T-cell (primary cell): ENCODE measurements at regions not wholly inside any gene's neighbourhood (a gene's known extent, or its start where the extent isn't known, plus 50 kb on each side); places are given as distances from the start of the nearest gene placed in this dataset.

Source experiments
- ATAC-seq, 4 experiments: fragments of 200-7000 bp in 3 of 4; fragments of 150-1000 bp in 1 of 4; cut with Tn5 transposase; replicated peaks in 1 of 4; 1 replicate in 3 of 4; 2 replicates in 1 of 4; pipeline ENCODE4 v1.10.0; 2021; ENCODE audit warnings: moderate library complexity in 3 of 4, mild to moderate bottlenecking in 2 of 4, moderate number of reproducible peaks in 1 of 4
- CTCF ChIA-PET, 2 donors: fragments of 300-600 bp; sonication (Branson Sonifier 250); formaldehyde crosslinking; loops; one replicate each; lab custom pipeline; 2022; ENCODE audit warnings: antibody characterized with exemption in 2 of 2; lab: Charles Lee
- POLR2A ChIA-PET, 2 donors: fragments of 300-600 bp; sonication (Branson Sonifier 250); formaldehyde crosslinking; loops; one replicate each; lab custom pipeline; 2022; ENCODE audit warnings: antibody characterized with exemption in 2 of 2; lab: Charles Lee
- DNase-seq, 35 experiments: peaks; one replicate each; pipeline versions ENCODE4 v3.0.0 to v3.0.0-alpha.2; 2013 to 2023
- H3K27ac ChIP-seq: one replicate; pipeline ENCODE4 v1.5.1; 2013; ENCODE audit warnings: low read length
- H3K27me3 ChIP-seq, 2 experiments: replicated peaks in 1 of 2; 1 replicate in 1 of 2; 2 replicates in 1 of 2; pipeline versions ENCODE4 v1.6.1 to v1.7.0; 2013; ENCODE audit warnings: low read length in 1 of 2, mixed read lengths in 1 of 2; ENCODE audit not compliant: control insufficient read depth in 2 of 2, insufficient read depth in 2 of 2; ENCODE audit errors: extremely low read depth in 1 of 2
- H3K36me3 ChIP-seq, 2 donors: 1 replicate in 1 of 2; 2 replicates in 1 of 2; pipeline versions ENCODE4 v1.6.1 to v1.7.0; 2013; ENCODE audit warnings: low read length in 1 of 2; ENCODE audit not compliant: control insufficient read depth in 2 of 2, insufficient read depth in 1 of 2; ENCODE audit errors: extremely low read depth in 1 of 2
- H3K4me1 ChIP-seq, 2 experiments: 1 replicate in 1 of 2; 2 replicates in 1 of 2; pipeline versions ENCODE4 v1.6.1 to v1.7.0; 2013; ENCODE audit warnings: low read length in 2 of 2, mixed read lengths in 1 of 2; ENCODE audit not compliant: insufficient read depth in 2 of 2, control insufficient read depth in 1 of 2; ENCODE audit errors: extremely low read depth in 1 of 2
- H3K4me3 ChIP-seq, 2 donors: 1 replicate in 1 of 2; 2 replicates in 1 of 2; pipeline versions ENCODE4 v1.5.1 to v1.7.0; 2013; ENCODE audit warnings: mild to moderate bottlenecking in 2 of 2, low read length in 1 of 2, moderate library complexity in 1 of 2; ENCODE audit not compliant: control insufficient read depth in 1 of 2; ENCODE audit errors: extremely low read depth in 1 of 2
- H3K9me3 ChIP-seq: 2 replicates; pipeline ENCODE4 v1.7.0; 2013
- H3K27ac Mint-ChIP-seq, 2 donors: one replicate each; pipeline ENCODE4 v1.8.0; 2020 to 2021; ENCODE audit warnings: mild to moderate bottlenecking in 2 of 2, mixed read lengths in 2 of 2
- H3K27me3 Mint-ChIP-seq, 2 donors: one replicate each; pipeline ENCODE4 v1.8.0; 2021 to 2022; ENCODE audit warnings: mixed read lengths in 2 of 2
- H3K36me3 Mint-ChIP-seq: one replicate; pipeline ENCODE4 v1.8.0; 2021; ENCODE audit warnings: mixed read lengths
- H3K4me1 Mint-ChIP-seq, 3 donors: one replicate each; pipeline ENCODE4 v1.8.0; 2020 to 2022; ENCODE audit warnings: mixed read lengths in 3 of 3, mild to moderate bottlenecking in 1 of 3
- H3K4me3 Mint-ChIP-seq, 3 donors: one replicate each; pipeline ENCODE4 v1.8.0; 2020 to 2022; ENCODE audit warnings: mild to moderate bottlenecking in 3 of 3, mixed read lengths in 3 of 3, moderate library complexity in 3 of 3
- H3K9me3 Mint-ChIP-seq, 3 donors: one replicate each; pipeline ENCODE4 v1.8.0; 2020 to 2022; ENCODE audit warnings: mixed read lengths in 3 of 3
- WGBS: methylation state at CpG from one replicate; pipeline ENCODE4 v1.1.5; 2013; ENCODE audit warnings: missing lambda C conversion rate; ENCODE audit not compliant: insufficient coverage; 5-methylcytosine and 5-hydroxymethylcytosine counted together

DNA sequence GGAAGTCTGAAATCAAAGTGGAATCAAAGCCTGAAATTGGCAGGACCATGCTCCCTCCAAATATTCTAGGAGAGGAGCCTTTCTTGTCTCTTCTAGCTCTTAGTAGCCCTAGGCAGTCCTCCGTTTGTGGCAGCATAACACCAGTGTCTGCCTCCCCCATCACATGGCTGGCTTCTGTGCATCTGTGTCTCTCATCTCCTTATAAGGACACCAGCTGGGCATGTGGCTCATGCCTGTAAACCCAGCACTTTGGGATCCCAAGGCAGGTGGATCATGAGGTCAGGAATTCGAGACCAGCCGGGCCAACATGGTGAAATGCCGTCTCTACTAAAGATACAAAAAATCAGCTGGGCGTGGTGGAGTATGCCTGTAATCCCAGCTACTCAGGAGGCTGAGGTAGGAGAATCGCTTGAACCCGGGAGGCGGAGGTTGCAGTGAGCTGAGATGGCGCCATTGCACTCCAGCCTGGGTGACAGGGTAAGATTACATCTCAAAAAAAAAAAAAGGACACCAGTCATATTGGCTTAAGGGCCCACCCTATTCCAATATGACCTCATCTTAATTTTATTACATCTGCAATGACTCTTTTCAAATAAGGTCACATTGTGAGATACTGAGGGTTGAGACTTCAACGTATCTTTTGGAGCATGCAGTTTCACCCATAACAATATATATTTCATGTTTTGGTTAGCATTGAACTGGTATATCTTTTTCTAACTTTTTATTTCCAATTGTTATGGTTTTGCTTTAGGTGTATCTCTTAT is 148.0 kb upstream of the TPM1 start:
- Mint-ChIP-seq H3K36me3 (no peaks in the 10 kb centered on the region), H3K4me1 (no peaks in the 10 kb centered on the region), H3K4me3 (no peak overlapping the region), H3K27me3 (peaks cover 15 to 18% of the 10 kb centered on the region in 2 donors), H3K9me3 (no peaks in the 10 kb centered on the region), H3K27ac (no peak overlapping the region)
- Histone ChIP-seq H3K36me3 (no peaks in the 10 kb centered on the region), H3K4me1 (no peaks in the 10 kb centered on the region), H3K9me3 (no peaks in the 10 kb centered on the region), H3K27ac (no peak overlapping the region), H3K27me3 (peaks cover 0 to 18% of the 10 kb centered on the region in 2 experiments), H3K4me3 (no peak overlapping the region)
- 86% methylated on average over 3 of the region's 10 CpGs for WGBS
- DNase-seq, result no peak
- ChIA-PET POLR2A (no interaction called here), CTCF (no interaction called here)
- ATAC-seq, result no peak

DNA sequence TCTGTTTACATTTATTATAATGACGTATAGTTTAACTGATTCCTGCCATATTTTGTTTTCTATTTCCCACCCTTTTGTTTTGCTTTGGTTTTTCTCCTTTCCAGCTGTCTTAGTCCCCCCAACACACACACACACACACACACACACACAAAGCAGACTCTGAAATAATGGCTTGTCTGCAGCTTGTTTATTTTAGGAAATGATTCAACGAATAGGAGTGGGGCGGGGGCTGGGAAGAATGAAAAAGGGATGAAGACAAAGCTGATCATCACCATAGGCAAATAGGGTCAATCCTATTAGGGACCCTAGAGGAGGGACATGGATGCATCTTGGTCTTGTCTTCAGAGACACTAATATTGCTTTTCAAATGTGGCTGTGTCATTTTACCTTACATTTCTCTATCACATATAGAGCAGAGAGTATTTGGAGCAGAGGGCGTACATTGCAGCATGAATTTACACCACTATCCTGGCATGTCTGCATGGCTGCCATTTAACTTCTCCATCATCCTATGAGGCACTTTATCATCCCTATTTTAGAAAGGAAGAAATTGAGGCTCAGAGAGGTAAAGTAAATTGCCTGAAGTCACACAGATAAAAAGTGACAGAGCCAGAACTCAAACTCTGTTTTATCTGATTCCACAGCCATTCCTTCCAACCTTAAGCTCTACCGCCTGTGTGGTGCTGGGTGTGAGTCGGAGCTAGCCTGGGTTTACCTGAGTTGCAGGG is 147.2 kb upstream of the TPM1 start:
- no peaks in the 10 kb centered on the region for H3K36me3 Mint-ChIP-seq
- Histone ChIP-seq H3K27me3 (peaks cover 0 to 18% of the 10 kb centered on the region in 2 experiments), H3K27ac (no peak overlapping the region), H3K4me1 (no peaks in the 10 kb centered on the region), H3K9me3 (no peaks in the 10 kb centered on the region), H3K36me3 (no peaks in the 10 kb centered on the region), H3K4me3 (no peak overlapping the region)
- no peak overlapping the region for H3K27ac Mint-ChIP-seq
- DNase-seq (no peak), ATAC-seq (no peak)
- H3K4me3 Mint-ChIP-seq, result no peak overlapping the region
- no peaks in the 10 kb centered on the region for H3K9me3 Mint-ChIP-seq
- H3K27me3 Mint-ChIP-seq, result peaks cover 15 to 16% of the 10 kb centered on the region in 2 donors
- POLR2A ChIA-PET, result no interaction called here
- CTCF ChIA-PET, result interaction anchor here in 1 of 2 donors (0.5 kb wide), 1 partner anchor 23 kb away, joined by 10 read pairs; no protein-coding TSS in a partner anchor
- no peaks in the 10 kb centered on the region for H3K4me1 Mint-ChIP-seq
- WGBS, result 100% methylated on average over 2 of the region's 6 CpGs

DNA sequence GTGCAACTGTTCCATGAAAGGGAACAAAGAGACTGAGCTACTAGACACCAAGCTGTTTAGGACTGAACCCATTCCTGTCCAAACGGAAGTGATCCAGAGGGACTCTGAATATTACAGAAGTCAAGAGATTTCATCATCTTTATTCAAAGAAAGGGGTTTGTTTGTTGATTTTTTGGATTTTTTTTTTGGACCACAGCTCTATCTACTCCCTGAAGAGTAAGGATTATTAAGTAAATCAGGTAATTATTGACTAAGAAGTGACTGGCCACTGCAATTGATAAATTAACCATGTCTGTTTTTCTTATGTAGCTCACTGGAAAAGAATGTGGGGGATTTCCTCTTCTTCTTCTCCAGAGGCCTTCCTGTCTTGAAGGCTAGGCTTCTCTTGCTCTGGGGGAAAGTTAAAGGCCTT is 146.6 kb upstream of the TPM1 start:
- peaks cover 15 to 18% of the 10 kb centered on the region in 2 donors for H3K27me3 Mint-ChIP-seq

DNA sequence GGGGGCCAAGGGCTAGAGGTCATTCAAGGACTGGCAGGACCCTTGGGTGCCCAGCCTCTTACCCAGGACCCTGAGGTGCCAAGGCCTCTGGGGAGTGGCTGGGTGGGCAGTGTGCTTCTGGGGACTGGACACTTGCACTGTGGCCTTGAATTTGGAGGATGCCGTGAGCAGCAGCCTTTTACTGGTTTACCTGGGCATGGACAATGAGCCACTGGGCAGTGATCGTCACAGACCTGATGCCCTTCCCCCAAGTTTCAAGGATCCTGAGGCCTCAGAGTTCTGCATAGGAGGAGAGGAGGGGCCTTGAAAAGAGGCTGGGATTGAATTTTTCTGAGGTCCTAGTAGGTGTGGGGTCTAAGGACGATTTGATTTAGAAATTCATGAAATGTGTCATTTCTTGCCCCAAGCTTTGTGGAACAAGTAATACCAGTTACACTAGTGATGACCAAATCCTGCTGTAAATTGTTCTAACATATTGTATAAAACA is 146.1 kb upstream of the TPM1 start:
- H3K36me3 ChIP-seq, result no peaks in the 10 kb centered on the region
- DNase-seq, result no peak
- H3K4me1 ChIP-seq, result no peaks in the 10 kb centered on the region
- H3K4me3 Mint-ChIP-seq, result no peak overlapping the region
- ATAC-seq, result no peak
- H3K4me1 Mint-ChIP-seq, result no peaks in the 10 kb centered on the region
- no peak overlapping the region for H3K27ac ChIP-seq
- peaks cover 0 to 16% of the 10 kb centered on the region in 2 experiments for H3K27me3 ChIP-seq
- CTCF ChIA-PET, result no interaction called here
- no peaks in the 10 kb centered on the region for H3K9me3 Mint-ChIP-seq
- 95% methylated on average over 2 of the region's 3 CpGs for WGBS
- H3K27me3 Mint-ChIP-seq, result peaks cover 15 to 18% of the 10 kb centered on the region in 2 donors
- H3K36me3 Mint-ChIP-seq, result no peaks in the 10 kb centered on the region
- POLR2A ChIA-PET, result interaction anchor here in 1 of 2 donors (0.6 kb wide), 1 partner anchor 20 kb away, joined by 3 read pairs; no protein-coding TSS in a partner anchor
- no peaks in the 10 kb centered on the region for H3K9me3 ChIP-seq
- H3K4me3 ChIP-seq, result no peak overlapping the region
- H3K27ac Mint-ChIP-seq, result no peak overlapping the region

More for the DNA sequence above, 146.6 kb upstream of the TPM1 start:
- Histone ChIP-seq H3K36me3 (no peaks in the 10 kb centered on the region), H3K9me3 (no peaks in the 10 kb centered on the region), H3K27me3 (peaks cover 0 to 16% of the 10 kb centered on the region in 2 experiments), H3K27ac (no peak overlapping the region), H3K4me3 (no peak overlapping the region), H3K4me1 (no peaks in the 10 kb centered on the region)
- ATAC-seq, result no peak
- CTCF ChIA-PET, result interaction anchor here in 1 of 2 donors (0.5 kb wide), 1 partner anchor 23 kb away, joined by 10 read pairs; no protein-coding TSS in a partner anchor
- DNase-seq, result no peak
- Mint-ChIP-seq H3K27ac (no peak overlapping the region), H3K4me1 (no peaks in the 10 kb centered on the region), H3K36me3 (no peaks in the 10 kb centered on the region), H3K9me3 (no peaks in the 10 kb centered on the region), H3K4me3 (no peak overlapping the region)
- POLR2A ChIA-PET, result interaction anchor here in 1 of 2 donors (0.6 kb wide), 1 partner anchor 20 kb away, joined by 3 read pairs; no protein-coding TSS in a partner anchor
- no CpG with 5 or more reads among the region's 1 CpG for WGBS

DNA sequence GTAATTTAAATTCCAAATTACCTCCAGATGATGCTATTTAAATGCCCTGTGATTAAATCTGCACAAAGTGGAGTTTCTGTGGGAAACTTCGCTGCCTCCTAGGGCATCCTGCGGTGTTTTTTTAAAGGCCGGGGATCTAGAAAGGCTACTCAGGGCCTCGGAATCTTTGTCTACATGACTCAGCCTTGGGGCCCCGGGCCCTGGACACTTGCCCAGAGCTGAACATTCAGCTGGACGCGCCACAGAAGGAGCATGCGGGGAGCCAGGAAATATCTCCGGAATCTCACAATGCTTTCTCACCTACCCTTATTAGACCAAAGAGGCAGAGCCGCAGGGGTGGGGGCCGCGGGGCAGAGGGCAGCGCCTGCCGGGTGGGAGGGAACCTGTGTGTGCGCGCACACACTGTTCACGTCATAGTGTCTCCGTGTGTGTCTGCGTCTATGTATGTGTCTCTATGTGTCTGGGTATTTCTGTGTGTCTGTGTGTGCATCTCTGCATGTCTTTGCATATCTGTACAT is 145.5 kb upstream of the TPM1 start:
- H3K4me3 Mint-ChIP-seq, result no peak overlapping the region
- POLR2A ChIA-PET, result no interaction called here
- no peaks in the 10 kb centered on the region for H3K4me1 Mint-ChIP-seq
- WGBS, result 94% methylated on average over 13 of the region's 19 CpGs
- CTCF ChIA-PET, result no interaction called here
- Histone ChIP-seq H3K36me3 (no peaks in the 10 kb centered on the region), H3K4me1 (no peaks in the 10 kb centered on the region), H3K27me3 (peaks cover 0 to 16% of the 10 kb centered on the region in 2 experiments), H3K4me3 (no peak overlapping the region), H3K9me3 (no peaks in the 10 kb centered on the region), H3K27ac (no peak overlapping the region)
- H3K9me3 Mint-ChIP-seq, result no peaks in the 10 kb centered on the region
- DNase-seq, result no peak
- no peak overlapping the region for H3K27ac Mint-ChIP-seq
- no peak for ATAC-seq
- H3K27me3 Mint-ChIP-seq, result peaks cover 15 to 18% of the 10 kb centered on the region in 2 donors
- no peaks in the 10 kb centered on the region for H3K36me3 Mint-ChIP-seq

DNA sequence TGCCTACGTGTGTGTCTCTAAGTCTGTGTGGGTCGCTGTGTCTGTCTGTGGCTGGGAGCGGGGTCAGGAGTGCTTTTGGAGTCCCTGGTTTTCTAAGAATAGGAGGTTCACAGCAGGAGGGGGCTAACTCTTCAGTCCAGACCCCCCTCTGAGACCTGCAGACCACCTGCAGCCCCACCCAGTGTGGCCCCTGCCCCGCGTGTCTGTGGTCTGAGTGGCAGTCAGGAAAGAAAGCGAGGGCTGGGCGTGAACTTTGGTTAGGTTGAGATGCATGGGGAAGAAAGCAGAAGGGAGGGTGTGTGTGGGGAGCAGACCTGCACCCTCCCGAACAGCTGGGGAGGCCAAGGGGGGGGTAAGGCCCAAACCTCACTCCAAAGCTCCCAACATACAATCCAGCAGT is 144.9 kb upstream of the TPM1 start:
- peaks cover 0 to 16% of the 10 kb centered on the region in 2 experiments for H3K27me3 ChIP-seq
- no peak overlapping the region for H3K4me3 Mint-ChIP-seq
- ATAC-seq (no peak), DNase-seq (no peak)
- H3K4me1 ChIP-seq, result no peaks in the 10 kb centered on the region
- no peaks in the 10 kb centered on the region for H3K9me3 Mint-ChIP-seq
- ChIA-PET POLR2A (no interaction called here), CTCF (no interaction called here)
- no peak overlapping the region for H3K4me3 ChIP-seq
- no peaks in the 10 kb centered on the region for H3K36me3 ChIP-seq
- H3K27me3 Mint-ChIP-seq, result peaks cover 15 to 18% of the 10 kb centered on the region in 2 donors
- no peaks in the 10 kb centered on the region for H3K4me1 Mint-ChIP-seq
- no peaks in the 10 kb centered on the region for H3K9me3 ChIP-seq
- WGBS, result no CpG with 5 or more reads among the region's 8 CpGs
- H3K27ac ChIP-seq, result no peak overlapping the region
- no peaks in the 10 kb centered on the region for H3K36me3 Mint-ChIP-seq
- H3K27ac Mint-ChIP-seq, result no peak overlapping the region
